GM23248 (cell line): ENCODE measurements at regions not wholly inside any gene's neighbourhood (a gene's known extent, or its start where the extent isn't known, plus 50 kb on each side); places are given as distances from the start of the nearest gene placed in this dataset.
A peak's percentile ranks its signal among the peaks of the same experiment; 100 is the strongest.

Experiments
- DNase-seq: peaks from one replicate; pipeline ENCODE4 v3.0.0-alpha.2; 2015
- H2AFZ ChIP-seq: fragments of 200-600 bp; sonication (generic); 2 replicates; pipeline ENCODE4 v1.6.1; 2016; ENCODE audit warnings: antibody characterized with exemption
- H3F3A ChIP-seq: fragments of 200-600 bp; sonication (generic); 2 replicates; pipeline ENCODE4 v1.6.1; 2016; ENCODE audit warnings: mild to moderate bottlenecking, antibody characterized with exemption, mixed run types; ENCODE audit not compliant: insufficient read depth
- H3K27ac ChIP-seq: fragments of 200-600 bp; sonication (generic); 2 replicates; pipeline ENCODE4 v1.5.1; 2016; ENCODE audit warnings: mild to moderate bottlenecking
- H3K27me3 ChIP-seq: fragments of 200-600 bp; sonication (generic); replicated peaks from 2 replicates; pipeline ENCODE4 v1.6.1; 2016; ENCODE audit warnings: mild to moderate bottlenecking; ENCODE audit not compliant: insufficient read depth
- H3K36me3 ChIP-seq: fragments of 200-600 bp; sonication (generic); 2 replicates; pipeline ENCODE4 v1.6.1; 2016; ENCODE audit warnings: low read depth, mild to moderate bottlenecking
- H3K4me1 ChIP-seq: fragments of 200-600 bp; sonication (generic); 2 replicates; pipeline ENCODE4 v1.6.1; 2016; ENCODE audit warnings: mild to moderate bottlenecking; ENCODE audit not compliant: insufficient read depth
- H3K4me2 ChIP-seq: fragments of 200-600 bp; sonication (generic); one replicate; pipeline ENCODE4 v1.6.1; 2016; ENCODE audit warnings: mild to moderate bottlenecking; ENCODE audit not compliant: unreplicated experiment
- H3K4me3 ChIP-seq: fragments of 200-600 bp; sonication (generic); 2 replicates; pipeline ENCODE4 v1.5.1; 2016; ENCODE audit warnings: mild to moderate bottlenecking
- H3K79me2 ChIP-seq: fragments of 200-600 bp; sonication (generic); 2 replicates; pipeline ENCODE4 v1.6.1; 2016; ENCODE audit warnings: mild to moderate bottlenecking; ENCODE audit not compliant: insufficient read depth
- H3K9ac ChIP-seq: fragments of 200-600 bp; sonication (generic); 2 replicates; pipeline ENCODE4 v1.6.1; 2016; ENCODE audit warnings: mild to moderate bottlenecking
- H3K9me2 ChIP-seq: fragments of 200-600 bp; sonication (generic); 2 replicates; pipeline ENCODE4 v1.6.1; 2016; ENCODE audit warnings: mixed run types, mild to moderate bottlenecking, moderate library complexity; ENCODE audit not compliant: insufficient read depth
- H3K9me3 ChIP-seq: fragments of 200-600 bp; sonication (generic); one replicate; pipeline ENCODE4 v1.6.1; 2017; ENCODE audit warnings: low read depth
- H4K20me1 ChIP-seq: fragments of 200-600 bp; sonication (generic); 2 replicates; pipeline ENCODE4 v1.6.0; 2016; ENCODE audit not compliant: insufficient read depth
- EZH2 ChIP-seq: fragments of 200-600 bp; sonication (generic); IDR thresholded peaks from 2 replicates; pipeline ENCODE4 v1.6.1; 2018; ENCODE audit warnings: antibody characterized with exemption, mild to moderate bottlenecking; ENCODE audit not compliant: insufficient read depth, poor library complexity, severe bottlenecking
- EZH2phosphoT487 ChIP-seq: fragments of 200-600 bp; sonication (generic); IDR thresholded peaks from 2 replicates; pipeline ENCODE4 v1.6.1; 2018; ENCODE audit warnings: antibody characterized with exemption, moderate library complexity, mild to moderate bottlenecking, low read depth; ENCODE audit not compliant: insufficient read depth
- WGBS, 2 experiments: methylation state at CpG; one replicate each; pipeline ENCODE4 v1.1.6; 2015 to 2017; ENCODE audit warnings: low lambda C conversion rate in 2 of 2, low coverage in 1 of 2; ENCODE audit errors: missing lambda C conversion rate in 2 of 2; 5-methylcytosine and 5-hydroxymethylcytosine counted together
- in situ Hi-C: fragments of 300-500 bp; cut with MboI; formaldehyde crosslinking; loops from 2 replicates; pipeline ENCODE4 v1.15.0; 2020

DNA sequence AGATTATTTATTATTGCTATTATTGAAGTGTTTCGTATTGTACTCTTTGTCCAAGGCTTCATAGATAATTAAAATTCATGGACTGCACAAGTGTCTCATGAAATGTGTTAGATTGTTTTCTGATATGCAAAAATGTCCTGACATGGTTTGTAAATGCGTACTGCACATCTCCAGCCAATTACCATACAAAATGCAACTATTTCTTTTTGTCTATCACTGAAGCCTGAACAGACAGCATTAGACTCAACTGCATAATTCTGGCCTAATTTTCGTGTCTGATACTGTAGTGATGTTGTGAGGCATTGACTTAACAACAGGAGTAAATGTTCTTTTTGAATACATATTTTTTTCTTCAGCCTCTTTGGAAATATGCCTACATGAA lies 498.2 kb upstream of the CD180 start:
- H3K9ac ChIP-seq, result no peak overlapping the region
- H3F3A ChIP-seq, result no peaks in the 10 kb centered on the region
- no peaks in the 10 kb centered on the region for H4K20me1 ChIP-seq
- peaks cover 8% of the 10 kb centered on the region; the same call in 1 of the 2 replicates for H3K4me1 ChIP-seq
- WGBS, 2 experiments, result 38 to 49% methylated on average over 3 of the region's 3 CpGs
- no peaks in the 10 kb centered on the region for H3K79me2 ChIP-seq
- TF ChIP-seq EZH2phosphoT487, result no peak
- no peak for TF ChIP-seq EZH2
- H3K4me2 ChIP-seq, result no peak overlapping the region
- H3K4me3 ChIP-seq, result no peak overlapping the region
- in situ Hi-C loops, result no loop called here
- no peaks in the 10 kb centered on the region for H3K27me3 ChIP-seq
- no peaks in the 10 kb centered on the region for H3K36me3 ChIP-seq
- 0 out of 2 replicates have a peak, but pooled peaks cover 5% of the 10 kb centered on the region for H3K9me2 ChIP-seq
- DNase-seq, result no peak
- H3K27ac ChIP-seq, result no peak overlapping the region
- H2AFZ ChIP-seq, result no peak overlapping the region
- H3K9me3 ChIP-seq, result no peaks in the 10 kb centered on the region

DNA sequence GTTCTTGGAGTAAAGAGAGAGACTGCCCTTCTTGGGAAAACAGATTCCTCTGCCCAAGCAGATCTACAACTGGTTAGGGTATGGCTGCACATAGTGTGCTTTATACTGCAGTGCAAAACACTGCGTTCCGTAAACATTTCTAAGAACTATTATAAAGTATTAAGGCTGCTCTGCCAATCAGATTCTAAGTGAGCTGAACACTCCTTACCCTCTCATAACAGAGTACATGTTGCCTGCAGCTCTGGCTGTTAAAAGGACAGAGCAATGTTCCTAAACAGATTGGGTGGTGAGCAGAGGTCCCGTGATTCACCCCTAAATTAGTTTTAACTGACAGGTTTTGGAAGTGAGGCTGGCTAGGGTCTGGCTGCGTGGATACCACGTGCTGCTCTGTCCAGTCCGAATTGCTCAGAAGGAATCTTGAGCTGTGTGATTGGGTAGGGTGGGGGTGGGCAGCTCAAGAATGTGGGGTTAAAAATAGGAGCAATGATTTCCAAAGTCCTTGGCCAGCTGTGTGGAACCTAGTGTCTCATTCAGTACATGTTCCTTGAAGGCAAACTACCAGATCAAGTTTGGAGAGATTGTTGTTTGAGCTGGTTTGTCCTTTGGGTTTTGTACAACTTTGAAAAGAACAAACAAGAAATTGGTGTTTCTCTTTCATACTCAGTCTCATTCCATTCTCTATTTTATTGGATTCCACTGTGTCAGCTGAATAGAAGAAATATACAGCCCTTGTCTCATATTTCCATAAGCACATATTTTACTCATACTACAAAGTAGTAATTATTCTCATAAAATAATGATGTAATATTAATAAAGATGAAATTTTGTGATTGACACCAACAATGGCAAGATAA lies 497.6 kb upstream of the CD180 start:
- H3F3A ChIP-seq, result no peaks in the 10 kb centered on the region
- peaks cover 8% of the 10 kb centered on the region; the same call in 1 of the 2 replicates for H3K4me1 ChIP-seq
- H3K36me3 ChIP-seq, result no peaks in the 10 kb centered on the region
- H3K4me3 ChIP-seq, result no peak overlapping the region
- peak overlapping the region; percentile 35; the same call in 1 of the 2 replicates for H2AFZ ChIP-seq
- 0 out of 2 replicates have a peak, but pooled peaks cover 5% of the 10 kb centered on the region for H3K9me2 ChIP-seq
- in situ Hi-C loops, result no loop called here
- H3K9ac ChIP-seq, result no peak overlapping the region
- H4K20me1 ChIP-seq, result no peaks in the 10 kb centered on the region
- DNase-seq, result peak; percentile 30
- H3K4me2 ChIP-seq, result no peak overlapping the region
- no peaks in the 10 kb centered on the region for H3K9me3 ChIP-seq
- no peaks in the 10 kb centered on the region for H3K27me3 ChIP-seq
- no peaks in the 10 kb centered on the region for H3K79me2 ChIP-seq
- WGBS, 2 experiments, result 4 to 6% methylated on average over 6 of the region's 6 CpGs
- TF ChIP-seq EZH2phosphoT487 (no peak), EZH2 (no peak)
- no peak overlapping the region for H3K27ac ChIP-seq

DNA sequence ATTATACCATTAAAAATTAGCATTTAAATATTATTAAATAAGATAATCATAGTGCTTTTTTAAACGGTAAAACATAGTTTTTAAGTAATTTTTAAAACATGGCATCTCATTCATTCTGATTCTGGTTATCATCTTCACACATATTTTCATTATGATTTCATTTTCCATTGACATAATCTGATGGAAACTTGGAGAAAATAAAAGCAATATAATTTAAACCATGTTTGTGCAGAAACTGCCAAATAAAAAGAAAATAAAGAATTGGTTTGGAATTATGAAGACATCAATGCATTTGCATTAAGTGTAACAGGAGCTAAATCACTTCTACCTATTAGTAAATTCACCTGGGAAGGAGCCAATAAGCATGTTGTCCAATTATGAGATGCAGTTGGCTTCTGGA lies 490.1 kb upstream of the CD180 start:
- WGBS, 2 experiments, result 2 to 3% methylated on average over 1 of the region's 1 CpG

DNA sequence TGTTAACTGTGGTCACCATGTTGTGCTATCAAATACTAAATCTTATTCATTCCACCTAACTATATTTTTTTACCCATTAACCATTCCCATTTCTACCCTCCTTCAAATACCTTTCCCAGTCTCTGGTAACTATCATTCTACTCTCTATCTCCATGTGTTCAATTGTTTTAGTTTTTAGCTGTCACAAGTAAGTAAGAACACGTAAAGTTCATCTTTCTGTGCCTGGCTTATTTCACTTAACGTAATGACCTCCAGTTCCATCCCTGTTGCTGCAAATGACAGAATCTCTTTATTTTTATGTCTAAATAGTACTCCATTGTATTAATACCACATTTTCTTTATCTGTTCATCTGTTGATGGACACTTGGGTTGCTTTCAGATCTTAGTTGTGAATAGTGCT lies 485.1 kb upstream of the CD180 start:
- no peak for TF ChIP-seq EZH2
- TF ChIP-seq EZH2phosphoT487, result no peak
- no peaks in the 10 kb centered on the region for H3F3A ChIP-seq
- no peaks in the 10 kb centered on the region for H3K4me1 ChIP-seq
- H3K9me3 ChIP-seq, result no peaks in the 10 kb centered on the region
- no peak overlapping the region for H3K4me2 ChIP-seq
- H3K9me2 ChIP-seq, result no peaks in the 10 kb centered on the region
- DNase-seq, result no peak
- no peak overlapping the region for H3K9ac ChIP-seq
- H2AFZ ChIP-seq, result no peak overlapping the region
- H3K79me2 ChIP-seq, result no peaks in the 10 kb centered on the region
- in situ Hi-C loops, result no loop called here
- H3K36me3 ChIP-seq, result no peaks in the 10 kb centered on the region
- no peak overlapping the region for H3K4me3 ChIP-seq
- H3K27me3 ChIP-seq, result no peaks in the 10 kb centered on the region
- no peak overlapping the region for H3K27ac ChIP-seq
- WGBS, 2 experiments, result 79 to 91% methylated on average over 2 of the region's 2 CpGs
- no peaks in the 10 kb centered on the region for H4K20me1 ChIP-seq

More for the DNA sequence above, 490.1 kb upstream of the CD180 start:
- no peak overlapping the region for H2AFZ ChIP-seq
- no peak overlapping the region for H3K9ac ChIP-seq
- H3K4me1 ChIP-seq, result no peaks in the 10 kb centered on the region
- no peak overlapping the region for H3K27ac ChIP-seq
- no peak for TF ChIP-seq EZH2
- no peaks in the 10 kb centered on the region for H3K79me2 ChIP-seq
- no peaks in the 10 kb centered on the region for H4K20me1 ChIP-seq
- in situ Hi-C loops, result no loop called here
- DNase-seq, result no peak
- no peak overlapping the region for H3K4me2 ChIP-seq
- H3K9me3 ChIP-seq, result no peaks in the 10 kb centered on the region
- H3F3A ChIP-seq, result no peaks in the 10 kb centered on the region
- H3K9me2 ChIP-seq, result no peaks in the 10 kb centered on the region
- H3K4me3 ChIP-seq, result no peak overlapping the region
- no peaks in the 10 kb centered on the region for H3K27me3 ChIP-seq
- H3K36me3 ChIP-seq, result no peaks in the 10 kb centered on the region
